HG03280 (cell line): ENCODE measurements at regions not wholly inside any gene's neighbourhood (a gene's known extent, or its start where the extent isn't known, plus 50 kb on each side); places are given as distances from the start of the nearest gene placed in this dataset.
"Not testable (repeated sequence)": the region's sequence is repeated elsewhere in the genome, so short reads cannot be mapped to it uniquely, and the experiment has no call there.

ENCODE experiments used
- ATAC-seq: cut with Tn5 transposase; IDR thresholded peaks from one replicate; pipeline ENCODE4 v1.9.1; 2021; ENCODE audit warnings: mild to moderate bottlenecking, moderate library complexity; ENCODE audit not compliant: unreplicated experiment

GRCh38 chr14:22492622-22493542 is 96.1 kb downstream of the DAD1 start:
- no peak for ATAC-seq

GRCh38 chr14:22491683-22492621 is 97.1 kb downstream of the DAD1 start:
- no peak for ATAC-seq

- not testable (repeated sequence) for ATAC-seq
Measured at GRCh38 chr14:22491053-22491452, 98.0 kb downstream of the DAD1 start.

- ATAC-seq = no peak
Measured at GRCh38 chr14:22489957-22490950, 98.8 kb downstream of the DAD1 start.

GRCh38 chr14:22489244-22489545 is 99.8 kb downstream of the DAD1 start:
- ATAC-seq = no peak

GRCh38 chr14:22488522-22489243 is 100.3 kb downstream of the DAD1 start:
- ATAC-seq = no peak

GRCh38 chr14:22487941-22488340 is 101.1 kb downstream of the DAD1 start:
- ATAC-seq = no peak

- ATAC-seq = no peak
Measured at GRCh38 chr14:22487401-22487800, 101.6 kb downstream of the DAD1 start.

GRCh38 chr14:22486675-22487074 is 102.3 kb downstream of the DAD1 start:
- ATAC-seq = no peak

GRCh38 chr14:22485649-22486048 is 103.4 kb downstream of the DAD1 start:
- no peak for ATAC-seq

GRCh38 chr14:22485178-22485577 is 103.8 kb downstream of the DAD1 start:
- no peak for ATAC-seq

- no peak for ATAC-seq
Measured at GRCh38 chr14:22484632-22485031, 104.4 kb downstream of the DAD1 start.

GRCh38 chr14:22483863-22484593 is 105.0 kb downstream of the DAD1 start:
- ATAC-seq = no peak

- ATAC-seq = no peak
Measured at GRCh38 chr14:22482782-22483553, 106.1 kb downstream of the DAD1 start.

GRCh38 chr14:22482085-22482694 is 106.8 kb downstream of the DAD1 start:
- ATAC-seq = no peak

GRCh38 chr14:22481546-22481945 is 107.5 kb downstream of the DAD1 start:
- ATAC-seq = no peak

- ATAC-seq = no peak
Measured at GRCh38 chr14:22479776-22480464, 109.1 kb downstream of the DAD1 start.
